ENCODE measurements at regions not wholly inside any gene's neighbourhood (a gene's known extent, or its start where the extent isn't known, plus 50 kb on each side); places are given as distances from the start of the nearest gene placed in this dataset.

GRCh38 chr3:124210899-124211298, 219.0 kb upstream of the ROPN1 start:
- no peaks in the 10 kb centered on the region for H3K79me2 ChIP-seq (ENCODE audit: control insufficient read depth in 1 of 2, insufficient read depth in 2 of 2, low read length in 2 of 2)
- FAIRE-seq (no peak), DNase-seq (ENCODE audit: low read depth in 1 of 2, low spot score in 2 of 2) (no peak)
- H3K9ac ChIP-seq (replicated peaks in 1 of 4; ENCODE audit: extremely low read depth in 1 of 4, low read depth in 3 of 4, low read length in 3 of 4), result no peak overlapping the region
- no peak overlapping the region for H4K91ac ChIP-seq (replicated peaks; ENCODE audit: insufficient read length, low read length)
- no peaks in the 10 kb centered on the region for H3K27me3 ChIP-seq (replicated peaks in 1 of 4; ENCODE audit: control insufficient read depth in 3 of 4, extremely low read depth in 1 of 4, insufficient read depth in 3 of 4, low read length in 3 of 4)
- no peaks in the 10 kb centered on the region for H3K23me2 ChIP-seq (ENCODE audit: low read depth, low read length)
- H2BK15ac ChIP-seq (ENCODE audit: low read length), result no peak overlapping the region
- no peak overlapping the region for H2AK5ac ChIP-seq (ENCODE audit: low read depth, low read length)
- H3K36me3 ChIP-seq (ENCODE audit: control insufficient read depth in 2 of 4, insufficient read depth in 4 of 4, low read length in 3 of 4), result no peaks in the 10 kb centered on the region
- no peak overlapping the region for H3K4me2 ChIP-seq (ENCODE audit: insufficient read depth in 1 of 2, low read depth in 2 of 2, low read length in 2 of 2)
- H3K4ac ChIP-seq (replicated peaks; ENCODE audit: insufficient read length, low read depth, low read length), result no peak overlapping the region
- no peak overlapping the region for H2AFZ ChIP-seq (ENCODE audit: low read length)
- H3K79me1 ChIP-seq (ENCODE audit: low read depth, low read length), result no peaks in the 10 kb centered on the region
- no peak overlapping the region for H3K18ac ChIP-seq (ENCODE audit: extremely low read depth, low read length)
- no peak overlapping the region for H3K27ac ChIP-seq (ENCODE audit: low read depth, low read length)
- H4K5ac ChIP-seq (ENCODE audit: insufficient read length, low read depth, low read length), result no peak overlapping the region
- no peaks in the 10 kb centered on the region for H4K20me1 ChIP-seq (replicated peaks in 1 of 2; ENCODE audit: control insufficient read depth in 1 of 2, insufficient read depth in 2 of 2, low read length in 2 of 2)
- no peak overlapping the region for H2BK5ac ChIP-seq (ENCODE audit: low read depth, low read length)
- H3K9me3 ChIP-seq (ENCODE audit: insufficient read depth in 2 of 2, low read depth in 1 of 2, low read length in 1 of 2), result no peaks in the 10 kb centered on the region
- CTCF ChIA-PET (ENCODE audit: partially characterized antibody), result interaction anchor here (0.7 kb wide), 1 partner anchor 197 kb away, joined by 3 read pairs; no protein-coding TSS in a partner anchor
- no peak overlapping the region for H3K4me3 ChIP-seq (ENCODE audit: extremely low read depth in 1 of 4, insufficient read depth in 2 of 4, low read depth in 3 of 4, low read length in 4 of 4)
- TF ChIP-seq USF2 (IDR thresholded peaks at IDR 0.05; ENCODE audit: low read length) (no peak), KDM1A (IDR thresholded peaks at IDR 0.05; ENCODE audit: borderline replicate concordance, low read length) (no peak), MAFK (IDR thresholded peaks at IDR 0.05; ENCODE audit: low read depth, low read length) (no peak), CTBP2 (IDR thresholded peaks at IDR 0.05; ENCODE audit: borderline replicate concordance, insufficient read depth, insufficient read length, low read length) (no peak), SAP30 (IDR thresholded peaks at IDR 0.05; ENCODE audit: insufficient read depth, insufficient replicate concordance, low read length) (no peak), SP1 (IDR thresholded peaks at IDR 0.05; ENCODE audit: low read depth, low read length) (no peak), RXRA (IDR thresholded peaks at IDR 0.05; ENCODE audit: insufficient read depth, low read depth, low read length) (no peak), JUN (IDR thresholded peaks at IDR 0.05; ENCODE audit: low read depth, low read length) (no peak)
- POLR2A ChIA-PET (ENCODE audit: partially characterized antibody), result no interaction called here
- H3K4me1 ChIP-seq (replicated peaks in 1 of 4; ENCODE audit: control insufficient read depth in 3 of 4, insufficient read depth in 4 of 4, low read length in 3 of 4), result no peaks in the 10 kb centered on the region
- no peak overlapping the region for H3K56ac ChIP-seq (replicated peaks; ENCODE audit: insufficient read length, low read depth, low read length)
- H2BK20ac ChIP-seq (ENCODE audit: low read length), result no peak overlapping the region
- no peak overlapping the region for H2BK12ac ChIP-seq (ENCODE audit: low read depth, low read length)
- H3K14ac ChIP-seq (ENCODE audit: insufficient read length), result no peak overlapping the region
- H2BK120ac ChIP-seq (replicated peaks; ENCODE audit: low read depth, low read length), result no peak overlapping the region
- H3K23ac ChIP-seq (ENCODE audit: insufficient read length), result no peak overlapping the region
- no peak overlapping the region for H4K8ac ChIP-seq (ENCODE audit: extremely low read depth, insufficient read depth, low read length)
